Aorta (tissue), 5 donors: ENCODE measurements at regions not wholly inside any gene's neighbourhood (a gene's known extent, or its start where the extent isn't known, plus 50 kb on each side); places are given as distances from the start of the nearest gene placed in this dataset.

Experiments
- ATAC-seq: fragments of 200-7000 bp; cut with Tn5 transposase; one replicate; pipeline ENCODE4 v1.9.1; 2022; ENCODE audit warnings: moderate library complexity; ENCODE audit not compliant: low FRiP score
- DNase-seq, 2 donors: peaks; one replicate each; pipeline ENCODE4 v3.0.0-alpha.2; 2020
- H3K27ac ChIP-seq, 2 donors: one replicate each; pipeline ENCODE4 v1.5.1; 2013; ENCODE audit warnings: low read length in 2 of 2, mild to moderate bottlenecking in 2 of 2, moderate library complexity in 2 of 2, control low read depth in 1 of 2, inconsistent platforms in 1 of 2, low read depth in 1 of 2
- H3K27me3 ChIP-seq, 2 donors: one replicate each; pipeline ENCODE4 v1.6.1; 2013; ENCODE audit warnings: control low read depth in 1 of 2, low read length in 1 of 2, mild to moderate bottlenecking in 1 of 2, moderate library complexity in 1 of 2; ENCODE audit not compliant: insufficient read depth in 2 of 2, control insufficient read depth in 1 of 2
- H3K36me3 ChIP-seq, 2 donors: one replicate each; pipeline ENCODE4 v1.6.1; 2013; ENCODE audit warnings: control low read depth in 1 of 2, low read length in 1 of 2, mild to moderate bottlenecking in 1 of 2; ENCODE audit not compliant: insufficient read depth in 2 of 2, control insufficient read depth in 1 of 2
- H3K4me1 ChIP-seq, 2 donors: one replicate each; pipeline ENCODE4 v1.6.1; 2013; ENCODE audit warnings: low read length in 2 of 2, control low read depth in 1 of 2, mild to moderate bottlenecking in 1 of 2, moderate library complexity in 1 of 2; ENCODE audit not compliant: insufficient read depth in 2 of 2, control insufficient read depth in 1 of 2
- H3K4me3 ChIP-seq, 2 donors: one replicate each; pipeline ENCODE4 v1.5.1; 2013; ENCODE audit warnings: low read length in 2 of 2, control low read depth in 1 of 2, mild to moderate bottlenecking in 1 of 2
- H3K9me3 ChIP-seq: one replicate; pipeline ENCODE4 v1.6.1; 2013; ENCODE audit warnings: mild to moderate bottlenecking, low read length; ENCODE audit not compliant: control insufficient read depth
- WGBS, 2 donors: extraction: QIAGEN DNeasy Blood & Tissue Kit; methylation state at CpG; one replicate each; pipeline ENCODE4 v1.1.7; 2013; 5-methylcytosine and 5-hydroxymethylcytosine counted together
- intact Hi-C, 2 donors: fragments of 100-400 bp; cut with DNase I; formaldehyde crosslinking; loops; one replicate each; pipeline versions ENCODE4 v1.14.2 to v1.15.0; 2022
- donor health status: healthy with polysubstance abuse.
- donor health status: Bipolar disorder and iron deficiency.
- donor health status: DM: no; HTN: no; CAD: no.
- donor health status: DM: no; HTN: no; CAD: no.
- donor health status: DM: yes; HTN: yes; CAD: no.

- Histone ChIP-seq H3K27ac (no peak overlapping the region), H3K36me3 (no peaks in the 10 kb centered on the region), H3K4me3 (no peak overlapping the region), H3K9me3 (no peaks in the 10 kb centered on the region), H3K4me1 (peaks cover 0 to 9% of the 10 kb centered on the region in 2 donors), H3K27me3 (no peaks in the 10 kb centered on the region)
- DNase-seq (no peak), ATAC-seq (no peak)
- 64 to 67% methylated on average over 1 of the region's 1 CpG for WGBS, 2 donors
- intact Hi-C loops: no loop called here
Observed at GRCh38 chr5:96242571-96242970, 190.5 kb downstream of the PCSK1 start.

GRCh38 chr5:96236831-96237230 lies 196.2 kb downstream of the PCSK1 start:
- DNase-seq: no peak
- no peaks in the 10 kb centered on the region for H3K36me3 ChIP-seq
- intact Hi-C loops: no loop called here
- peaks cover 3 to 10% of the 10 kb centered on the region in 2 donors for H3K4me1 ChIP-seq
- H3K27me3 ChIP-seq: no peaks in the 10 kb centered on the region
- no peak for ATAC-seq
- H3K4me3 ChIP-seq: no peak overlapping the region
- 81 to 91% methylated on average over 1 of the region's 1 CpG for WGBS, 2 donors
- H3K27ac ChIP-seq: peak overlapping the region in 1 of 2 donors; percentile 43
- no peaks in the 10 kb centered on the region for H3K9me3 ChIP-seq

GRCh38 chr5:96236051-96236450 lies 197.0 kb downstream of the PCSK1 start:
- Histone ChIP-seq H3K27me3 (no peaks in the 10 kb centered on the region), H3K4me3 (no peak overlapping the region), H3K4me1 (peaks cover 3 to 10% of the 10 kb centered on the region in 2 donors), H3K36me3 (no peaks in the 10 kb centered on the region), H3K27ac (peak overlapping the region; percentile 25 to 67), H3K9me3 (no peaks in the 10 kb centered on the region)
- DNase-seq (no peak), ATAC-seq (no peak)
- 44 to 63% methylated on average over 1 of the region's 1 CpG for WGBS, 2 donors
- intact Hi-C loops: no loop called here

- Histone ChIP-seq H3K4me1 (peaks cover 3 to 10% of the 10 kb centered on the region in 2 donors), H3K36me3 (no peaks in the 10 kb centered on the region), H3K4me3 (no peak overlapping the region), H3K9me3 (no peaks in the 10 kb centered on the region), H3K27ac (peak overlapping the region; percentile 82 to 89), H3K27me3 (no peaks in the 10 kb centered on the region)
- WGBS, 2 donors: 2 to 6% methylated on average over 5 of the region's 5 CpGs
- DNase-seq (no peak), ATAC-seq (peak; percentile 87)
- intact Hi-C loops: no loop called here
Observed at GRCh38 chr5:96235008-96235910, 197.8 kb downstream of the PCSK1 start.

GRCh38 chr5:96232602-96233001 lies 200.4 kb downstream of the PCSK1 start:
- DNase-seq (no peak), ATAC-seq (no peak)

GRCh38 chr5:96229188-96229587 lies 203.9 kb downstream of the PCSK1 start:
- no peaks in the 10 kb centered on the region for H3K9me3 ChIP-seq
- no peaks in the 10 kb centered on the region for H3K27me3 ChIP-seq
- no peak overlapping the region for H3K27ac ChIP-seq
- H3K36me3 ChIP-seq: no peaks in the 10 kb centered on the region
- H3K4me3 ChIP-seq: no peak overlapping the region
- no peak for ATAC-seq
- peaks cover 0 to 3% of the 10 kb centered on the region in 2 donors for H3K4me1 ChIP-seq
- intact Hi-C loops: loop anchor here (5.0 to 10.0 kb wide), 3 partner anchors 106 to 364 kb away; partner anchors contain the start of gene ELL2 (in 1 of the 2)
- 77 to 82% methylated on average over 3 of the region's 3 CpGs for WGBS, 2 donors
- no peak for DNase-seq

More at GRCh38 chr5:96232602-96233001, 200.4 kb downstream of the PCSK1 start:
- Histone ChIP-seq H3K27me3 (no peaks in the 10 kb centered on the region), H3K4me1 (peaks cover 3 to 10% of the 10 kb centered on the region in 2 donors), H3K4me3 (no peak overlapping the region), H3K9me3 (no peaks in the 10 kb centered on the region), H3K27ac (no peak overlapping the region), H3K36me3 (no peaks in the 10 kb centered on the region)
- intact Hi-C loops: no loop called here

GRCh38 chr5:96228408-96228807 lies 204.6 kb downstream of the PCSK1 start:
- Histone ChIP-seq H3K4me3 (no peak overlapping the region), H3K27ac (no peak overlapping the region), H3K27me3 (no peaks in the 10 kb centered on the region), H3K4me1 (peaks cover 0 to 3% of the 10 kb centered on the region in 2 donors), H3K9me3 (no peaks in the 10 kb centered on the region), H3K36me3 (no peaks in the 10 kb centered on the region)
- DNase-seq (no peak), ATAC-seq (no peak)
- WGBS, 2 donors: 96% methylated on average over 3 of the region's 3 CpGs
- intact Hi-C loops: loop anchor here (5.0 to 10.0 kb wide), 3 partner anchors 106 to 364 kb away; partner anchors contain the start of gene ELL2 (in 1 of the 2)

- Histone ChIP-seq H3K27ac (peak overlapping the region in 1 of 2 donors; percentile 95), H3K36me3 (no peaks in the 10 kb centered on the region), H3K4me1 (peaks cover 0 to 3% of the 10 kb centered on the region in 2 donors), H3K9me3 (no peaks in the 10 kb centered on the region), H3K27me3 (no peaks in the 10 kb centered on the region), H3K4me3 (no peak overlapping the region)
- intact Hi-C loops: loop anchor here (5.0 to 10.0 kb wide), 3 partner anchors 107 to 363 kb away; partner anchors contain the start of gene ELL2 (in 1 of the 2)
- WGBS, 2 donors: 57 to 59% methylated on average over 4 of the region's 4 CpGs
- ATAC-seq: no peak
- no peak for DNase-seq
Observed at GRCh38 chr5:96227957-96228356, 205.1 kb downstream of the PCSK1 start.
